Stimulated activated CD4-positive, alpha-beta T cell treated with anti-CD3 and anti-CD28 coated beads, TNF-alpha, amount 100 ng/mL, for 24 hours (primary cell): ENCODE measurements at regions not wholly inside any gene's neighbourhood (a gene's known extent, or its start where the extent isn't known, plus 50 kb on each side); places are given as distances from the start of the nearest gene placed in this dataset.
"Not testable (repeated sequence)": the region's sequence is repeated elsewhere in the genome, so short reads cannot be mapped to it uniquely, and the experiment has no call there.

Experiments
- DNase-seq, 3 experiments: peaks; one replicate each; pipeline ENCODE4 v3.0.0-alpha.2; 2020; ENCODE audit warnings: low read depth in 3 of 3

- DNase-seq = no peak
These were observed 572.9 kb downstream of the LTN1 start for GRCh38 chr21:28419811-28420210.

GRCh38 chr21:28418726-28419514 lies 573.8 kb downstream of the LTN1 start:
- no peak for DNase-seq

GRCh38 chr21:28410256-28410655 lies 582.4 kb downstream of the LTN1 start:
- DNase-seq = no peak

- DNase-seq = no peak
These were observed 590.1 kb downstream of the LTN1 start for GRCh38 chr21:28402616-28402989.

GRCh38 chr21:28397040-28397439 lies 595.6 kb downstream of the LTN1 start:
- DNase-seq = no peak

GRCh38 chr21:28396421-28396820 lies 596.3 kb downstream of the LTN1 start:
- DNase-seq = no peak

GRCh38 chr21:28393279-28393678 lies 599.4 kb downstream of the LTN1 start:
- no peak for DNase-seq

GRCh38 chr21:28391938-28392849 lies 600.5 kb downstream of the LTN1 start:
- DNase-seq = no peak

- DNase-seq = no peak
These were observed 605.5 kb downstream of the LTN1 start for GRCh38 chr21:28387220-28387619.

GRCh38 chr21:28385845-28386244 lies 606.8 kb downstream of the LTN1 start:
- no peak for DNase-seq

- DNase-seq = not testable (repeated sequence)
These were observed 611.5 kb downstream of the LTN1 start for GRCh38 chr21:28381000-28381745.

GRCh38 chr21:28380241-28380640 lies 612.4 kb downstream of the LTN1 start:
- no peak for DNase-seq

GRCh38 chr21:28378026-28378425 lies 614.7 kb downstream of the LTN1 start:
- DNase-seq = no peak

GRCh38 chr21:28375708-28376385 lies 616.8 kb downstream of the LTN1 start:
- DNase-seq = no peak

- DNase-seq = no peak
These were observed 617.8 kb downstream of the LTN1 start for GRCh38 chr21:28374881-28375280.

- DNase-seq = no peak
These were observed 621.0 kb downstream of the LTN1 start for GRCh38 chr21:28371713-28372112.

- no peak for DNase-seq
These were observed 633.4 kb downstream of the LTN1 start for GRCh38 chr21:28359300-28359699.

GRCh38 chr21:28358702-28359101 lies 634.0 kb downstream of the LTN1 start:
- DNase-seq = no peak

GRCh38 chr21:28358170-28358569 lies 634.5 kb downstream of the LTN1 start:
- no peak for DNase-seq

GRCh38 chr21:28357743-28358142 lies 634.9 kb downstream of the LTN1 start:
- no peak for DNase-seq

- DNase-seq = no peak
These were observed 636.3 kb downstream of the LTN1 start for GRCh38 chr21:28356422-28356821.

- DNase-seq = no peak
These were observed 646.7 kb downstream of the LTN1 start for GRCh38 chr21:28345934-28346333.
